HG02759 (cell line): ENCODE measurements at regions not wholly inside any gene's neighbourhood (a gene's known extent, or its start where the extent isn't known, plus 50 kb on each side); places are given as distances from the start of the nearest gene placed in this dataset.

ENCODE experiments used
- ATAC-seq: cut with Tn5 transposase; IDR thresholded peaks from one replicate; pipeline ENCODE4 v1.9.1; 2021; ENCODE audit warnings: mild to moderate bottlenecking, moderate library complexity; ENCODE audit not compliant: unreplicated experiment

- ATAC-seq = no peak
These were observed 641.9 kb downstream of the SLC4A3 start for GRCh38 chr2:220269367-220269766.

DNA sequence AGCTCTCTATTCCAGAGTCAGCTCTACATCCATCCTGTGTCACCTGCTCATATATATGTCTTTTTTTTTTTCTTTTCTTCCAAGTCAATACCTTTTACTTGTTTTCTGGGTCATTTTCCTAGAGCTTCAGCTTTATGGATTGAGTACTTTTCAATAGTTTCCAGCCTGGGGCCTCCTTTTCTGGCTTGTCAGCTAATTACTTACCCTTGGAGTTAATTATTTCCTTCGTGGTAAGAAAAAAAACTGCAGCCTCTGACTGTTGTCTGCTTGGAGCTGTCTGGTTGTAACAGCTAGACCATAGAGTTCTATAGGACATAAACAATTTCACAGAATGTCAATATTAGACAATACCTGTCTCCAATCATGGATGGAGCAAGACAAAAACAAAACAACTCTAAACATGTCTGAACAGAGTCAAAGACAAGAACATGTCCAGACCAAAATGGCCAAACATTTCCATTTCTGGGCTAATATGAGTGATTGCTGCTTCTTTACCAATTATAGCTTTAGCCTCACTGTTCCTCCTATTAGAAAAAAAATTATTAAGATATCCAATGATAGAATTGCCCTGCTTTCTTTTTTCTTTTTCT is 643.1 kb downstream of the SLC4A3 start:
- no peak for ATAC-seq

- ATAC-seq = no peak
These were observed 645.2 kb downstream of the SLC4A3 start for GRCh38 chr2:220272656-220273055.

GRCh38 chr2:220273082-220273481 is 645.7 kb downstream of the SLC4A3 start:
- no peak for ATAC-seq

DNA sequence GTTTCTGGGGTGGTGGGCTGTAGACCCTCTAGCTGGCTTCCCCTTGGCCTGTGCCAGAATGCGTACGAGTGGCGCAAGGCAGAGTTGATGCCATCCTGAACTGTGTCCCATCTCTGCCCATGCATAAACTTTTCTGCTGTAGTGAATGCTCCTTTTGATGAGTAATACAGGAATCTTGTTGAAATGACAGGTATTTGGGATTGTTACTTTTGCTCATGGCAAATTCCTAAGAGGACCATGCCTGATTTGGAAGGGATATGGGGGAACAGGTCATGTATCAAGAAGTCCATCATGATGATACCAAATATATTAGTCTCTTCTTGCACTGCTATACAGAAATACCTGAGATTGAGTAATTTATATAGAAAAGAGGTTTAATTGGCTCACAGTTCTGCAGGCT is 648.0 kb downstream of the SLC4A3 start:
- no peak for ATAC-seq

DNA sequence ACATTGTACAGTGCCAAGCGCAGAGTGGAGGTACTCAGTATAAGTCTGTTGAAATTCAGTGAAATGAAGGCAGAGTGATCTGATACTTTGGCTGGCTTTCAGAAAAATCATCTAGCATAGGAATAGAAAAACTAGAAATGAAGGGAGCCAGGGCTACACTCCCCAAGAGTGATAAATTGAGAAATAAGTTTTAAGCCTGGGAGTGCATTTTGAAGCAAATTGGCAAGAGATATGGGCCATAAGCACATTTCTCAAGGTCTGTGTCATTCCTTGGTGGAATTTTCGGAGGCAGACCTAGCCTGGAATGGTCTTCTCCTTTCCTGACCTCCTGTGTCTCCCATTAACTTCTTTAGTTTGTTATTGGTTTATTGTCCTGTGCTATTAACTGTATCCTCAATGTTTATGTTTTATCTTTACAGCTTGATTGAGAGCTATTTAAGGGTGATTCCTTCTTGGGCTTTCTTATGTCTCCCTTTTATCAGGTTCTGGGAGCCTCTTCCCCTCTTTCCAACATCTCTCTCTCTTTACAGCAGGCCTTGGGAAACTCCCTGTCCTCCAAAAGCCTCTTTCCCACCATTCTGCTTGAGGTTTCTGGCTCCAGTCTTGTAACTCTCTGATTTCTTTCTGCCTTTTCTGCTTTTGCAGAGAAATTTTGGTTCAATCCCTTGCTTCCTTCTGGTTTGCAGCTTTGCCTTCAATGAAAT is 649.5 kb downstream of the SLC4A3 start:
- no peak for ATAC-seq

DNA sequence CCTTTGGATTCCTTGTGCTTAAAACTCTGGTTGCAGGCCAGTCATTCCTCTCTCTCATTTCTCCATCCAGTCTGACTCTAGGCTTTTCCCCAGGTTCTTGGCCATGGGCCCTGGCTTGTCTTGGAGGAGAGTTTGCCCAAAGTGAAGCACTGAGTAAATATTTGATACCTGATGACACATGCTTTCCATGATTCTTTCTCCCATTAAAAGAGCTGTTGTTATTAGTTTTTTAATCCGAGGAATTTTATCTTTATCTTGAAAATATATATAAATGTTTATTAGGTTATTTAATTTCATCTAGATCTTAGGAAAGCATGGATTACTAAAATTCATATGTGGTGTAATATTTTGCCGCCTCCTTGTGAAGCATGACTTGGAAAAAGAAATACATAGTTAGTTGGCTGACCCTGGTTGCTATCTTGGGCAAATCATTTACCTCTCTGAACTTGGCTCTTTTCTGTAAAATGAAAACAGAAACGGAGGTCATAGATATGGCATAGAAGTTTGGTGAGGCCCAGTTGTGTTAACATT is 650.1 kb downstream of the SLC4A3 start:
- no peak for ATAC-seq

- ATAC-seq = no peak
These were observed 650.6 kb downstream of the SLC4A3 start for GRCh38 chr2:220278022-220278421.

DNA sequence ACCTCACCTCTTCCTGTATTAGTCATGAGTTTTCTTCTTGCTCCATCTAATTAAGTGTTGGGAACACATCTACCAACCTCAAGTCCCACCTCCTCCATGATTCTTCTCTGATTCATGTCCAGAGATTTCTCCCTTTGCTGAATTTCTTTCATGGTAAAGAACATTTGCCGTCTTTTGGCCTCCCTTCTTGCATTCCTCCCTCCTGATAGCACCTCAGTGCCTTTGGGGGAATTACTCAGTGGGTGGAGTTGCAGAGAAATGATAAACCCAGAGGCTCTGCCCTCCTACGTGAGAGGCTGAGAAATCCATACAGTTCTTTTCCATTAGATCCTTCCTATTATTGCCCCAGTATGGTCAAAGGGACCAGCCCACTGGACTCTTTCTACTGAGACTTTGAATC is 651.9 kb downstream of the SLC4A3 start:
- ATAC-seq = no peak

DNA sequence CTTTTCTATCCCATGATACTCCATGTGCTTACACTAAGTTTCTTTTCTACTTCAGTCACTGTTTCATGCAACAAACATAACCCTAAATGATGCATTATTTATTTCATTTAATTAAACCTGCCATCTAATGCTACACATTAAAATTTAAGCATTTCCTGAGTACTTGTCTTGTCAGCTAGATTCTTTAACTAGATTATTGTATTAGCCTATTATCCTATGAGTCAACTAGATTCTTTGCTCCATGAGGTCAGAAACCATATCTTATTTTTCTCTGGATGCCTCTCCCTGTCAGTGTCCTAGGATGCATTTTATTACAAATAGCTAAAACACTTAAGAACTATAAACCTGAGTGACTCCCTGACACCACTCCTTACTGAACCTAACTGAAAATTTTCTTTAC is 652.4 kb downstream of the SLC4A3 start:
- no peak for ATAC-seq

DNA sequence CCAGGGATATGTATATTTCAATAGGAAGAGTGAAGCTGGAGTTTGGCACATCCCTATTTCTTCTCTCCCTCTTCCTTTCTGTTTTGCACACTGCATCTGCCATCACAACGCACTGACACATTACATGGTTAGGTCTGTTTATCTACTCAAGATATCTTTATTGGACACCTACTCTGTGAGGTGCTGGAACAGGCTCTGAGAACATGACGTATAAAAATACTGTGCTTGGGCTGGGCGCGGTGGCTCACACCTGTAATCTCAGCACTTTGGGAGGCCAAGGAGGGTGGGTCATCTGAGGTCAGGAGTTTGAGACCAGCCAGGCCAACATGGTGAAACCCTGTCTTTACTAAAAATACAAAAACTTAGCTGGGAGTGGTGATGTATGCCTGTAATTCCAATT is 653.3 kb downstream of the SLC4A3 start:
- ATAC-seq = no peak

GRCh38 chr2:220281771-220282170 is 654.3 kb downstream of the SLC4A3 start:
- no peak for ATAC-seq

GRCh38 chr2:220282236-220282635 is 654.8 kb downstream of the SLC4A3 start:
- ATAC-seq = no peak

DNA sequence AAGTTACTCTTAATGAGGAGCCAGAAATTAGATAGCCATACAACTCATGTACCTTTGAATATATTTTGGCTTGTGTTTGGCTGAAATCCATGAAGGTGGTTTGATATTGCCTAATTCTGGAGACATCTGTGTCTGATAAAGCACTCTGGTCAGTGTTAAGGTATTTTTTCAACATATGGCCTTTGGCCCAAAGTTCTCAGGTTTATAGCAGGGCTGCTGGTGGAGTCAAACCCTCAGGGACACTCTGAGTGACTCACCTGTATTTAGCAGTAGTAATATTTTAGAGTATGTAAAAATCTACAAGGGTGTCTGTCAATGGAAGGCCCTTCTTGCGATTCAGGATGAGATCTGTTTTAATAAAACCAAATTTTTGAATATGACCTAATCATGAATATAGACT is 666.5 kb downstream of the SLC4A3 start:
- no peak for ATAC-seq

DNA sequence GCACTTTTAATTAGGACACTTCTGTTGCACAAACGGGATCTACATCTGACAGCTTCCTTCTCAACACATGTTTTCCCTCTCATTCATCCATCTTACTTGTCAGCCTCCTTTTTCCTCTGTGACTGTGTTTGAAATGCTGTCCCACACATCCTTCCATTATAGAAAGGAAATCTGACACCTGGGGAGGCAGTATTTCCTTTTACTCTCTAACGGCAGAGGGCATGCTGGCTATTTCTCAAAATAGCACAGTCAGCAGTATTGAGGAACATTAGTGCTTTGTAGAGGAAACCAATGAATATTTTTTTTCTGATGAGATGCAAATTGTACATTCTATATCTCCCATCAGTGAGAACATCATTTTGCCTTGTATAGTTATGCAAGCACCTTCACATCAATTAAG is 668.7 kb downstream of the SLC4A3 start:
- no peak for ATAC-seq

GRCh38 chr2:220297093-220297492 is 669.7 kb downstream of the SLC4A3 start:
- ATAC-seq = no peak

DNA sequence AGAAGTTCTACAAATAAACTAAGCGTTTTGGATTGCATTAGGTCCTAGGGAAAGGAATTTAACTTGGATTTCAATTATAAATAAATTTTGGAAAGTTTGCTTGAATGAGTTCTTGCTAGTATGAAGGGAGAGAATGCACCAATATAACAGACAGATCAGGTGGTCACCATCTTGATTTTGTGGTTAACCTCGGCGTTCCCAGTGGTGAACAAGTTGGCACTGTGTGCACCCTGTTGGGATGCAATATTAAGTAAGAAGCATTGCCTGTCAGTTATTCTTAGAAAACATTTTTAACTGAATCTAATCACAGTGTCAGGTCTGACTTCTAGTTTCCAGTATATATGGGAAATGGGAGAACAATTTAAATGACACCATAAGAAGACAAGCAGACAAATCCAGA is 673.4 kb downstream of the SLC4A3 start:
- no peak for ATAC-seq

DNA sequence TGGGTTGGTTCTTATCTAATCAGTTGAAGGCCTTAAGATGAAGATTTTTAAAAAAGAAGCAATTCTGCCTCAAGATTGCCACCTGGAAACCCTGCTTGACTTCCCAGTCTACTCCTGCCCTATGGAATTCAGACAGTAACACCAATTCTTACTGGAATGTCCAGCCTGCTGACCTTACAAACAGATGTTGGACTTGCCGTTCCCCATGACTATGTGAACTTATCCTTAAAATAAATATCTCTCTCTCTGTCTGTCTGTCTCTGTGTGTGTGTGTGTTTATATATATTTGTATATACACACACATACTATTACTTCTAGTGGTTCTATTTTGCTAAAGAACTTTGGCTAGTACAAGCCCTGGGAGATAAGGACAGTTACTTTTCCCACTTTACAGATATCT is 675.3 kb downstream of the SLC4A3 start:
- no peak for ATAC-seq

GRCh38 chr2:220309215-220309614 is 681.8 kb downstream of the SLC4A3 start:
- no peak for ATAC-seq

- ATAC-seq = no peak
These were observed 683.0 kb downstream of the SLC4A3 start for GRCh38 chr2:220310451-220310861.

- no peak for ATAC-seq
These were observed 687.8 kb downstream of the SLC4A3 start for GRCh38 chr2:220315098-220315823.

- no peak for ATAC-seq
These were observed 690.6 kb downstream of the SLC4A3 start for GRCh38 chr2:220318037-220318436.
